H9 (cell line): ENCODE measurements at regions not wholly inside any gene's neighbourhood (a gene's known extent, or its start where the extent isn't known, plus 50 kb on each side); places are given as distances from the start of the nearest gene placed in this dataset.

Experiments
- DNase-seq: peaks from one replicate; pipeline ENCODE4 v3.0.0-alpha.2; 2017
- H2AFZ ChIP-seq: one replicate; pipeline ENCODE4 v1.6.1; 2013; ENCODE audit warnings: mild to moderate bottlenecking, low read length, control low read depth, moderate library complexity
- H2AK5ac ChIP-seq: 2 replicates; pipeline ENCODE4 v1.6.1; 2013; ENCODE audit warnings: low read length, control low read depth, mixed read lengths; ENCODE audit not compliant: insufficient read length
- H2BK120ac ChIP-seq: one replicate; pipeline ENCODE4 v1.6.1; 2013; ENCODE audit warnings: low read depth, mild to moderate bottlenecking, low read length, control low read depth, inconsistent platforms; ENCODE audit not compliant: poor library complexity, severe bottlenecking
- H2BK12ac ChIP-seq: 2 replicates; pipeline ENCODE4 v1.6.1; 2013; ENCODE audit warnings: low read length, control low read depth, mixed read lengths, low read depth; ENCODE audit not compliant: insufficient read length
- H2BK15ac ChIP-seq: 2 replicates; pipeline ENCODE4 v1.6.1; 2013; ENCODE audit warnings: low read depth, low read length, control low read depth
- H2BK20ac ChIP-seq: one replicate; pipeline ENCODE4 v1.6.1; 2013; ENCODE audit warnings: low read depth, mild to moderate bottlenecking, low read length, control low read depth, inconsistent platforms; ENCODE audit not compliant: poor library complexity, severe bottlenecking
- H2BK5ac ChIP-seq: 2 replicates; pipeline ENCODE4 v1.6.1; 2013; ENCODE audit warnings: low read length, control low read depth, mixed read lengths; ENCODE audit not compliant: insufficient read length
- H3K14ac ChIP-seq: 2 replicates; pipeline ENCODE4 v1.6.1; 2013; ENCODE audit warnings: low read length, control low read depth; ENCODE audit not compliant: insufficient read depth
- H3K18ac ChIP-seq: 2 replicates; pipeline ENCODE4 v1.6.1; 2013; ENCODE audit warnings: low read depth, mild to moderate bottlenecking, mixed read lengths, low read length, control low read depth; ENCODE audit not compliant: insufficient read length
- H3K23ac ChIP-seq: 2 replicates; pipeline ENCODE4 v1.6.1; 2013; ENCODE audit warnings: low read length, control low read depth, mixed read lengths, low read depth; ENCODE audit not compliant: insufficient read length
- H3K23me2 ChIP-seq: 2 replicates; pipeline ENCODE4 v1.6.1; 2013; ENCODE audit warnings: low read depth, mild to moderate bottlenecking, mixed read lengths, low read length, control low read depth; ENCODE audit not compliant: insufficient read length, poor library complexity, severe bottlenecking
- H3K27ac ChIP-seq: 2 replicates; pipeline ENCODE4 v1.5.1; 2013; ENCODE audit warnings: low read length, control low read depth, mixed read lengths, low read depth; ENCODE audit not compliant: insufficient read length
- H3K27me3 ChIP-seq: 2 replicates; pipeline ENCODE4 v1.6.1; 2013; ENCODE audit warnings: low read length, control low read depth, inconsistent platforms; ENCODE audit not compliant: insufficient read depth
- H3K4ac ChIP-seq: 2 replicates; pipeline ENCODE4 v1.6.1; 2013; ENCODE audit warnings: low read depth, mild to moderate bottlenecking, control low read depth, inconsistent platforms, low read length, moderate library complexity
- H3K4me1 ChIP-seq: 2 replicates; pipeline ENCODE4 v1.6.1; 2013; ENCODE audit warnings: low read length, control low read depth, inconsistent platforms; ENCODE audit not compliant: insufficient read depth
- H3K4me2 ChIP-seq: 2 replicates; pipeline ENCODE4 v1.6.1; 2013; ENCODE audit warnings: low read length, control low read depth, mixed read lengths; ENCODE audit not compliant: insufficient read length, insufficient read depth
- H3K56ac ChIP-seq: 2 replicates; pipeline ENCODE4 v1.6.1; 2013; ENCODE audit warnings: low read depth, mild to moderate bottlenecking, mixed read lengths, low read length, control low read depth; ENCODE audit not compliant: insufficient read length
- H3K79me1 ChIP-seq: 2 replicates; pipeline ENCODE4 v1.6.1; 2013; ENCODE audit warnings: low read depth, mild to moderate bottlenecking, moderate library complexity, low read length, control low read depth, inconsistent platforms; ENCODE audit not compliant: insufficient read depth, poor library complexity, severe bottlenecking
- H3K79me2 ChIP-seq: 2 replicates; pipeline ENCODE4 v1.6.1; 2013; ENCODE audit warnings: low read length, control low read depth, inconsistent platforms; ENCODE audit not compliant: insufficient read depth
- H3K9ac ChIP-seq: 2 replicates; pipeline ENCODE4 v1.6.1; 2013; ENCODE audit warnings: low read length, control low read depth, mixed read lengths; ENCODE audit not compliant: insufficient read length; ENCODE audit errors: extremely low read depth
- H3K9me3 ChIP-seq: one replicate; pipeline ENCODE4 v1.6.1; 2013; ENCODE audit warnings: low read depth, low read length, inconsistent platforms; ENCODE audit not compliant: control insufficient read depth
- H3T11ph ChIP-seq: one replicate; pipeline ENCODE4 v1.6.1; 2013; ENCODE audit warnings: mild to moderate bottlenecking, low read length, control low read depth, inconsistent platforms
- H4K20me1 ChIP-seq: one replicate; pipeline ENCODE4 v1.6.1; 2013; ENCODE audit not compliant: control insufficient read depth, insufficient read length, insufficient read depth
- H4K5ac ChIP-seq: 2 replicates; pipeline ENCODE4 v1.6.1; 2013; ENCODE audit warnings: low read depth, mild to moderate bottlenecking, mixed read lengths, low read length, control low read depth; ENCODE audit not compliant: insufficient read length
- H4K8ac ChIP-seq: replicated peaks from 2 replicates; pipeline ENCODE4 v1.6.1; 2013; ENCODE audit warnings: low read length, control low read depth, mixed read lengths, low read depth; ENCODE audit not compliant: insufficient read length
- H4K91ac ChIP-seq: 2 replicates; pipeline ENCODE4 v1.6.1; 2013; ENCODE audit warnings: low read depth, mild to moderate bottlenecking, moderate library complexity, mixed read lengths, low read length, control low read depth; ENCODE audit not compliant: insufficient read length
- H3K27ac Mint-ChIP-seq, 3 experiments: 2 replicates in 2 of 3; 3 replicates in 1 of 3; pipeline ENCODE4 v1.8.0; 2020 to 2021; ENCODE audit warnings: mixed read lengths in 3 of 3, mild to moderate bottlenecking in 1 of 3, moderate library complexity in 1 of 3
- H3K27me3 Mint-ChIP-seq: 2 replicates; pipeline ENCODE4 v1.8.0; 2021; ENCODE audit warnings: low read depth, mild to moderate bottlenecking, moderate library complexity, mixed read lengths
- H3K36me3 Mint-ChIP-seq, 3 experiments: 2 replicates in 2 of 3; 3 replicates in 1 of 3; pipeline ENCODE4 v1.8.0; 2020 to 2021; ENCODE audit warnings: low read depth in 3 of 3, mixed read lengths in 3 of 3; ENCODE audit not compliant: insufficient read depth in 1 of 3
- H3K4me1 Mint-ChIP-seq, 2 experiments: 2 replicates each; pipeline ENCODE4 v1.8.0; 2020; ENCODE audit warnings: mixed read lengths in 2 of 2
- H3K4me3 Mint-ChIP-seq, 2 experiments: 2 replicates in 1 of 2; 3 replicates in 1 of 2; pipeline ENCODE4 v1.8.0; 2020 to 2021; ENCODE audit warnings: mild to moderate bottlenecking in 2 of 2, mixed read lengths in 2 of 2, moderate library complexity in 1 of 2
- H3K9me3 Mint-ChIP-seq, 2 experiments: 2 replicates in 1 of 2; 3 replicates in 1 of 2; pipeline ENCODE4 v1.8.0; 2020; ENCODE audit warnings: mild to moderate bottlenecking in 2 of 2, mixed read lengths in 2 of 2, moderate library complexity in 1 of 2
- CTCF ChIP-seq: fragments of 200-600 bp; sonication (generic); conservative IDR thresholded peaks from 3 replicates; pipeline ENCODE4 v1.8.0; 2021; ENCODE audit warnings: antibody characterized with exemption, mild to moderate bottlenecking
- WGBS: extraction: QIAGEN DNeasy Blood & Tissue Kit; methylation state at CpG from one replicate; pipeline ENCODE4 v1.1.7; 2013; ENCODE audit warnings: missing lambda C conversion rate, low lambda C conversion rate, mixed read lengths; ENCODE audit not compliant: insufficient read length; ENCODE audit errors: extremely low coverage; 5-methylcytosine and 5-hydroxymethylcytosine counted together

- Histone ChIP-seq H2BK12ac (no peak overlapping the region), H4K91ac (no peak overlapping the region), H3K79me2 (no peaks in the 10 kb centered on the region), H2AK5ac (no peak overlapping the region), H3K56ac (no peak overlapping the region), H3K4ac (no peak overlapping the region), H3K9me3 (no peaks in the 10 kb centered on the region), H3K14ac (no peak overlapping the region), H3K23me2 (no peaks in the 10 kb centered on the region), H3K23ac (no peak overlapping the region), H4K8ac (no peak overlapping the region), H4K20me1 (no peaks in the 10 kb centered on the region), H3K79me1 (no peaks in the 10 kb centered on the region), H3K27me3 (no peaks in the 10 kb centered on the region), H3T11ph (no peak overlapping the region), H3K18ac (no peak overlapping the region), H2AFZ (no peak overlapping the region), H3K4me1 (no peaks in the 10 kb centered on the region), H3K9ac (no peak overlapping the region), H2BK15ac (no peak overlapping the region), H2BK5ac (no peak overlapping the region), H2BK20ac (no peak overlapping the region), H3K27ac (no peak overlapping the region), H2BK120ac (no peak overlapping the region), H3K4me2 (no peak overlapping the region), H4K5ac (no peak overlapping the region)
- DNase-seq: no peak
- WGBS: 100% methylated on average over 1 of the region's 3 CpGs
- no peak overlapping the region for H3K27ac Mint-ChIP-seq
- peaks cover 3% of the 10 kb centered on the region in 2 experiments for H3K4me1 Mint-ChIP-seq
- no peaks in the 10 kb centered on the region for H3K36me3 Mint-ChIP-seq
- H3K27me3 Mint-ChIP-seq: no peaks in the 10 kb centered on the region; the same call in 1 of the 2 replicates
- no peaks in the 10 kb centered on the region for H3K9me3 Mint-ChIP-seq
- TF ChIP-seq CTCF: no peak
- no peak overlapping the region for H3K4me3 Mint-ChIP-seq
Observed at GRCh38 chr3:117074826-117075225, 365.2 kb downstream of the TUSC7 start.
